Erythroblast (primary cell): ENCODE measurements at regions not wholly inside any gene's neighbourhood (a gene's known extent, or its start where the extent isn't known, plus 50 kb on each side); places are given as distances from the start of the nearest gene placed in this dataset.

Source experiments
- GATA1 ChIP-seq: IDR thresholded peaks from 2 replicates; pipeline ENCODE4 v1.6.1; 2011; ENCODE audit warnings: low read depth, mild to moderate bottlenecking, control low read depth, low read length, moderate library complexity
- POLR2A ChIP-seq: IDR thresholded peaks from 2 replicates; pipeline ENCODE4 v1.6.1; 2011; ENCODE audit warnings: mild to moderate bottlenecking, low read length

DNA sequence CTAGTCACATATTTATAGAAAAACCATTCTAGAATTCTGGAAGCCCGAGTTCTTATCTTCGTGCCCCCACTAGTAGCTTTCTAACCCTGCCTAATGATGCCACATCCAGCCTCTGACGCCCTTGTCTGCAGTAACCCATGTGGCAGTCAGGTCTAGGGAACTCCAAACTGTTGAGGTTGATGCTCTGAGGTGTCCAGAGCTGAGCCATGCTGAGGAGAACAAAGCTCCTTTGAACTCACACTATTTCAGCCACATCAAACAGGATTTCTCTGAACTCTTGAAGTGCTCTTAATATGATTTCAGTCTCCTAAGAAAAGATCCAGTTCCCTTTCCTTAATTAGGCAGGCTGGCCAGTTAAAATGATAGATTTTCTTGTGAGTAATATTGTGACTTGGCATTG lies 150.5 kb upstream of the ST8SIA2 start:
- TF ChIP-seq POLR2A, result no peak
- TF ChIP-seq GATA1, result no peak
